ENCODE measurements at regions not wholly inside any gene's neighbourhood (a gene's known extent, or its start where the extent isn't known, plus 50 kb on each side); places are given as distances from the start of the nearest gene placed in this dataset.

DNA sequence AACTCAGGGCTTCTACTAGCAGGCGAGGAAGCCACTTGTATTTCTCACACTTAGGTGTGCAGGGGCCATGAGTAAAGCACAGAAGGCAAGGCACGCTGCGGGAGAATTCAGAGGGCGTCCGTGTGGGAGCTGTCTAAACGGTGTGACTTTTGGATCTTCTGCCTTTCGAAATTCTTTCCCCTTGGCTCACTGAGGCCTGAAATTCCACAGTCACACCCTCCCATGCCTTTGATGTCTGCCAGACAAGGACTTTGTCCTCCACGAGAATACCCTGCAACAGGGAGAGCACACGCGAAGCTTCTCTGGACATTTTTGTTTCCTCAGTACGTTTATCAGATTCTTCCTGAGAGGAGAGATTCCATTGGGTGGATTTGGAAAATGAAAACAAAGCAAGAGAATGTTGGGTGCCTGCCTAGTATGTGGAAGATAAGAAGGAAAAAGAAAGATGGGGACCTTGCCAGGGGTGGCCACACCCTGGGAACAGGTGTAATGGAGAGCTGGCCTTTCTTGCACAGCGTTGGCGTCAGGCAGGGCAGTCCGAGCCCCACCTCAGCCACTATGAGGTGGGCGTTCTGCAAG lies 235.7 kb downstream of the MYLK4 start:
- intact Hi-C loops (cut with micrococcal nuclease) = no loop called here

DNA sequence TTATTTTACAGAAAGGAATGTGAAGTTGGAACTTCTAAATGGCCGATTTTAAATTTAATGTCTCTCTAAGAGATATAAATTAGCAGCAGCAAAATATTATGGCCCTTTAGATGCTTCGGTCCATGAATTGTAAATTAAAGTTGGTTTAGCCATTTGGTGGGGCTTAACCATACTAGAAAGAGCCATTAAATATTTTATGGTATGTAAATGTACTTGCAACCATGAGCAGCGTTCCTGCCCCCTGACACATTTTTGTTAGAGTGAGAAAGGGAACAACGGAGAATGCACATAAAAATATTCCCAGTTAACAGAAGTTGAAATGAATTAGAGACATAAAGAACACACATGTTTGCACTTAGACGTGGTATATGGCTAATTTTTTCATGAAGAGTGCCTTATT lies 237.9 kb downstream of the MYLK4 start:
- Mint-ChIP-seq H3K27ac (no peak overlapping the region), H3K27me3 (ENCODE audit: low read depth in 2 of 2) (peaks cover 6 to 43% of the 10 kb centered on the region in 2 donors), H3K9me3 (no peaks in the 10 kb centered on the region), H3K4me3 (no peak overlapping the region), H3K36me3 (no peaks in the 10 kb centered on the region), H3K4me1 (no peaks in the 10 kb centered on the region)
- H3K9me3 ChIP-seq (ENCODE audit: control insufficient read depth, insufficient read depth, low read length) = no peaks in the 10 kb centered on the region
- TF ChIP-seq, protein P1, sequence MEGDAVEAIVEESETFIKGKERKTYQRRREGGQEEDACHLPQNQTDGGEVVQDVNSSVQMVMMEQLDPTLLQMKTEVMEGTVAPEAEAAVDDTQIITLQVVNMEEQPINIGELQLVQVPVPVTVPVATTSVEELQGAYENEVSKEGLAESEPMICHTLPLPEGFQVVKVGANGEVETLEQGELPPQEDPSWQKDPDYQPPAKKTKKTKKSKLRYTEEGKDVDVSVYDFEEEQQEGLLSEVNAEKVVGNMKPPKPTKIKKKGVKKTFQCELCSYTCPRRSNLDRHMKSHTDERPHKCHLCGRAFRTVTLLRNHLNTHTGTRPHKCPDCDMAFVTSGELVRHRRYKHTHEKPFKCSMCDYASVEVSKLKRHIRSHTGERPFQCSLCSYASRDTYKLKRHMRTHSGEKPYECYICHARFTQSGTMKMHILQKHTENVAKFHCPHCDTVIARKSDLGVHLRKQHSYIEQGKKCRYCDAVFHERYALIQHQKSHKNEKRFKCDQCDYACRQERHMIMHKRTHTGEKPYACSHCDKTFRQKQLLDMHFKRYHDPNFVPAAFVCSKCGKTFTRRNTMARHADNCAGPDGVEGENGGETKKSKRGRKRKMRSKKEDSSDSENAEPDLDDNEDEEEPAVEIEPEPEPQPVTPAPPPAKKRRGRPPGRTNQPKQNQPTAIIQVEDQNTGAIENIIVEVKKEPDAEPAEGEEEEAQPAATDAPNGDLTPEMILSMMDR (IDR thresholded peaks at IDR 0.05) = no peak
- intact Hi-C loops (cut with micrococcal nuclease) = no loop called here
- no peaks in the 10 kb centered on the region for H3K36me3 ChIP-seq (ENCODE audit: control insufficient read depth, insufficient read depth, low read length)
- no peak overlapping the region for H3K27ac ChIP-seq (ENCODE audit: low read length)
- peaks cover 6% of the 10 kb centered on the region for H3K27me3 ChIP-seq (ENCODE audit: control insufficient read depth, insufficient read depth, low read length)
- WGBS (ENCODE audit: insufficient coverage) = 91% methylated on average over 5 of the region's 5 CpGs
- no peak overlapping the region for H3K4me3 ChIP-seq (ENCODE audit: low read length)
- no peak for ATAC-seq
- DNase-seq = no peak
- no peaks in the 10 kb centered on the region for H3K4me1 ChIP-seq (ENCODE audit: control insufficient read depth, insufficient read depth, low read length)

More for the DNA sequence above, 235.7 kb downstream of the MYLK4 start:
- H3K36me3 Mint-ChIP-seq = no peaks in the 10 kb centered on the region
- TF ChIP-seq, protein P1 (IDR thresholded peaks at IDR 0.05) = no peak
- H3K4me1 Mint-ChIP-seq = no peaks in the 10 kb centered on the region
- ATAC-seq (no peak), DNase-seq (no peak)
- Histone ChIP-seq H3K36me3 (ENCODE audit: control insufficient read depth, insufficient read depth, low read length) (no peaks in the 10 kb centered on the region), H3K27me3 (ENCODE audit: control insufficient read depth, insufficient read depth, low read length) (no peaks in the 10 kb centered on the region), H3K9me3 (ENCODE audit: control insufficient read depth, insufficient read depth, low read length) (peaks cover 4% of the 10 kb centered on the region), H3K4me1 (ENCODE audit: control insufficient read depth, insufficient read depth, low read length) (no peaks in the 10 kb centered on the region), H3K4me3 (ENCODE audit: low read length) (no peak overlapping the region), H3K27ac (ENCODE audit: low read length) (no peak overlapping the region)
- H3K27me3 Mint-ChIP-seq (ENCODE audit: low read depth in 2 of 2) = peaks cover 0 to 43% of the 10 kb centered on the region in 2 donors
- no peak overlapping the region for H3K4me3 Mint-ChIP-seq
- H3K27ac Mint-ChIP-seq = no peak overlapping the region
- peaks cover 0 to 2% of the 10 kb centered on the region in 2 donors for H3K9me3 Mint-ChIP-seq
- 89% methylated on average over 15 of the region's 15 CpGs for WGBS (ENCODE audit: insufficient coverage)

DNA sequence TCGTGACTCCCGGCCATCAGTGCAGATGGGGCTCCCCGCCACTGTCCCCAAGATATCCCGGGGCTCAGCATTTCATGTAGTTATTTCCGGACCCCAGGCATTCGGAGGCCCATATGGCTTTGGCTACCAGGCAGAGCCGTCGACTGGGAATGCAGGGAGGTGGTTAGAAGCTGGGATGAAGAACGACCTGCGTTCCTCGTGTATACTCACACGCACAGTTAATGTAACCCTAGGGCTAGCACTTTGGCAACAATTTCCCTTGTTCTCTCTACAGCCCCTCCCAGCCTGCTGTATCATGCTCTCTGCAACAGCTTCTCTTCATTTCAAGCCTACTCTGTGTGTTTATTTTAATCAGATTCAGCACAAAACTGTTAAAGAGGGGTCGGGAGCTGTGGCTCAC lies 240.4 kb downstream of the MYLK4 start:
- ATAC-seq = no peak
- no peaks in the 10 kb centered on the region for H3K36me3 ChIP-seq (ENCODE audit: control insufficient read depth, insufficient read depth, low read length)
- H3K4me3 ChIP-seq (ENCODE audit: low read length) = no peak overlapping the region
- no peak overlapping the region for H3K27ac ChIP-seq (ENCODE audit: low read length)
- H3K4me3 Mint-ChIP-seq = no peak overlapping the region
- H3K9me3 Mint-ChIP-seq = no peaks in the 10 kb centered on the region
- H3K27me3 ChIP-seq (ENCODE audit: control insufficient read depth, insufficient read depth, low read length) = peaks cover 17% of the 10 kb centered on the region
- no peaks in the 10 kb centered on the region for H3K36me3 Mint-ChIP-seq
- TF ChIP-seq, protein P1 (IDR thresholded peaks at IDR 0.05) = no peak
- intact Hi-C loops (cut with micrococcal nuclease) = no loop called here
- H3K4me1 Mint-ChIP-seq = no peaks in the 10 kb centered on the region
- peaks cover 24 to 68% of the 10 kb centered on the region in 2 donors for H3K27me3 Mint-ChIP-seq (ENCODE audit: low read depth in 2 of 2)
- H3K27ac Mint-ChIP-seq = no peak overlapping the region
- 91% methylated on average over 13 of the region's 13 CpGs for WGBS (ENCODE audit: insufficient coverage)
- no peaks in the 10 kb centered on the region for H3K9me3 ChIP-seq (ENCODE audit: control insufficient read depth, insufficient read depth, low read length)
- no peak for DNase-seq
- H3K4me1 ChIP-seq (ENCODE audit: control insufficient read depth, insufficient read depth, low read length) = no peaks in the 10 kb centered on the region

DNA sequence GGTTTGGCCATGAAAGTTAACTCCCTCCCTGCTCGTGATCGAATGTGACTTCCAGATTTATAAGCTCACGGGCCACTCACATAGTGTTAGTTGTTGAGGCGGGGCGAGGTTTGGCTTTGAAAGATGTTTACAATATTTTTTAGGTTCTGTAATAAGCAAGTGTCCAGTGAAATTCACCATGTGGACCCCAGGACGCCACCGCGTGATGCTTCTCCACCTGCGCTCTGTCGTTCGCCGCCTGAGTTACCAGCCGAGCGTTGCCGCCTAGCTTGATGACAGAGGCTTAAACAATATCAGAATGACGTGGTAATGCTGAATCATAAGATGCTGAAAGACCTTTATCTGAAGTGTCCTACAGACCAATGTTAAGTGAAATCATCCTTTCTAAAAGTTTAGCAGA lies 241.0 kb downstream of the MYLK4 start:
- Histone ChIP-seq H3K36me3 (ENCODE audit: control insufficient read depth, insufficient read depth, low read length) (no peaks in the 10 kb centered on the region), H3K4me3 (ENCODE audit: low read length) (no peak overlapping the region), H3K27ac (ENCODE audit: low read length) (no peak overlapping the region), H3K9me3 (ENCODE audit: control insufficient read depth, insufficient read depth, low read length) (no peaks in the 10 kb centered on the region), H3K4me1 (ENCODE audit: control insufficient read depth, insufficient read depth, low read length) (no peaks in the 10 kb centered on the region), H3K27me3 (ENCODE audit: control insufficient read depth, insufficient read depth, low read length) (peaks cover 17% of the 10 kb centered on the region)
- TF ChIP-seq, protein P1 (IDR thresholded peaks at IDR 0.05) = no peak
- 93% methylated on average over 16 of the region's 16 CpGs for WGBS (ENCODE audit: insufficient coverage)
- peaks cover 24 to 71% of the 10 kb centered on the region in 2 donors for H3K27me3 Mint-ChIP-seq (ENCODE audit: low read depth in 2 of 2)
- no peak for ATAC-seq
- H3K4me3 Mint-ChIP-seq = no peak overlapping the region
- no peak overlapping the region for H3K27ac Mint-ChIP-seq
- no peaks in the 10 kb centered on the region for H3K36me3 Mint-ChIP-seq
- intact Hi-C loops (cut with micrococcal nuclease) = no loop called here
- no peaks in the 10 kb centered on the region for H3K4me1 Mint-ChIP-seq
- no peak for DNase-seq
- H3K9me3 Mint-ChIP-seq = no peaks in the 10 kb centered on the region

All from natural killer cell (primary cell).